Cardiac muscle cell (in vitro differentiated cells and primary cell): ENCODE measurements at regions not wholly inside any gene's neighbourhood (a gene's known extent, or its start where the extent isn't known, plus 50 kb on each side); places are given as distances from the start of the nearest gene placed in this dataset.
A peak's percentile ranks its signal among the peaks of the same experiment; 100 is the strongest.
"Not testable (repeated sequence)": the region's sequence is repeated elsewhere in the genome, so short reads cannot be mapped to it uniquely, and the experiment has no call there.

ENCODE experiments used
- DNase-seq, 2 donors: peaks; one replicate each; pipeline versions ENCODE4 v3.0.0 to v3.0.0-alpha.2; 2010 to 2017; ENCODE audit warnings: low read depth in 1 of 2, low spot score in 1 of 2
- H3K27ac ChIP-seq: fragments of 200-600 bp; sonication (generic); 2 replicates; pipeline ENCODE4 v1.5.1; 2016
- H3K27me3 ChIP-seq: fragments of 200-600 bp; sonication (generic); 2 replicates; pipeline ENCODE4 v1.6.0; 2016; ENCODE audit warnings: control low read depth
- H3K36me3 ChIP-seq: fragments of 200-600 bp; sonication (generic); 2 replicates; pipeline ENCODE4 v1.5.1; 2016; ENCODE audit warnings: control low read depth
- H3K4me1 ChIP-seq: fragments of 200-600 bp; sonication (generic); 2 replicates; pipeline ENCODE4 v1.8.1; 2017; ENCODE audit warnings: low read depth, mild to moderate bottlenecking, mixed run types
- H3K4me3 ChIP-seq: fragments of 200-600 bp; sonication (generic); 2 replicates; pipeline ENCODE4 v1.5.1; 2016; ENCODE audit warnings: mild to moderate bottlenecking
- H3K9me3 ChIP-seq: fragments of 200-600 bp; sonication (generic); 2 replicates; pipeline ENCODE4 v1.5.1; 2017; ENCODE audit warnings: low read depth, mild to moderate bottlenecking, control low read depth
- CTCF ChIP-seq: IDR thresholded peaks from 2 replicates; pipeline ENCODE4 v1.5.1; 2012; ENCODE audit warnings: low read depth, mild to moderate bottlenecking, low read length

- Histone ChIP-seq H3K27me3 (no peaks in the 10 kb centered on the region), H3K4me3 (no peak overlapping the region), H3K36me3 (no peaks in the 10 kb centered on the region), H3K9me3 (no peaks in the 10 kb centered on the region), H3K27ac (no peak overlapping the region), H3K4me1 (no peaks in the 10 kb centered on the region)
- TF ChIP-seq CTCF: no peak
- DNase-seq: no peak
Measured at GRCh38 chr7:152956006-152956405, 196.5 kb downstream of the ACTR3B start.

GRCh38 chr7:152959610-152960009 lies 200.1 kb downstream of the ACTR3B start:
- Histone ChIP-seq H3K4me1 (no peaks in the 10 kb centered on the region), H3K36me3 (no peaks in the 10 kb centered on the region), H3K4me3 (no peak overlapping the region), H3K9me3 (no peaks in the 10 kb centered on the region), H3K27ac (no peak overlapping the region), H3K27me3 (no peaks in the 10 kb centered on the region)
- peak in 1 of 2 donors; percentile 11 for DNase-seq
- no peak for TF ChIP-seq CTCF

GRCh38 chr7:152961796-152962195 lies 202.2 kb downstream of the ACTR3B start:
- not testable (repeated sequence) for H3K27me3 ChIP-seq, H3K9me3 ChIP-seq, DNase-seq, H3K36me3 ChIP-seq, H3K27ac ChIP-seq, H3K4me1 ChIP-seq, H3K4me3 ChIP-seq

- no peaks in the 10 kb centered on the region for H3K4me1 ChIP-seq
- H3K4me3 ChIP-seq: no peak overlapping the region
- H3K36me3 ChIP-seq: no peaks in the 10 kb centered on the region
- no peak for DNase-seq
- no peaks in the 10 kb centered on the region for H3K27me3 ChIP-seq
- H3K9me3 ChIP-seq: no peaks in the 10 kb centered on the region
- no peak for TF ChIP-seq CTCF
- no peak overlapping the region for H3K27ac ChIP-seq
Measured at GRCh38 chr7:152966189-152966588, 206.6 kb downstream of the ACTR3B start.

DNA sequence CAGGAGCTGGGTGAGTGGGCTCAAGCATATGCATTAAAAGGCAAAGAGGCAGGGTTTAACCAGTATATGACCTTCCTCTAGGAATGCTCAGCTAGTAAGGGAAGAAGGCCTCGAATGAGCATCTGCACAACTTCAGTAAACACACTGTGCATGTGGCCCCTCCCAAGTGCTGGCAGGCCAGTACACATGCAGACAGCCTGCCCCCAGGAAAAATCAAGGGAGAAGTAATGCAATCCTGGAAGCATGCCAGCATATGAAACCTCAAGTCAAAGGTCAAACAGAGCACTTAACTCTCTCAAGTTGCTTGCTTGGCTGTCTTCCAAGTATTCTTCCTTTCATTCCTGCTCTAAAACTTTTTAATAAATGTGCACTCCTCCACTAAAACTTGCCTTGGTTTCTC lies 208.4 kb downstream of the ACTR3B start:
- DNase-seq: peak in 1 of 2 donors; percentile 9
- Histone ChIP-seq H3K36me3 (no peaks in the 10 kb centered on the region), H3K4me1 (no peaks in the 10 kb centered on the region)

GRCh38 chr7:152968514-152968913 lies 209.0 kb downstream of the ACTR3B start:
- no peaks in the 10 kb centered on the region for H3K27me3 ChIP-seq
- no peak overlapping the region for H3K27ac ChIP-seq
- H3K4me1 ChIP-seq: no peaks in the 10 kb centered on the region
- no peak for TF ChIP-seq CTCF
- no peaks in the 10 kb centered on the region for H3K9me3 ChIP-seq
- DNase-seq: no peak
- no peaks in the 10 kb centered on the region for H3K36me3 ChIP-seq
- H3K4me3 ChIP-seq: no peak overlapping the region

More for the DNA sequence above, 208.4 kb downstream of the ACTR3B start:
- Histone ChIP-seq H3K27ac (no peak overlapping the region), H3K4me3 (no peak overlapping the region), H3K27me3 (no peaks in the 10 kb centered on the region), H3K9me3 (no peaks in the 10 kb centered on the region)
- no peak for TF ChIP-seq CTCF
